GM19240 (cell line): ENCODE measurements at regions not wholly inside any gene's neighbourhood (a gene's known extent, or its start where the extent isn't known, plus 50 kb on each side); places are given as distances from the start of the nearest gene placed in this dataset.
"Not testable (repeated sequence)": the region's sequence is repeated elsewhere in the genome, so short reads cannot be mapped to it uniquely, and the experiment has no call there.

ENCODE experiments used
- DNase-seq: peaks from one replicate; pipeline ENCODE4 v3.0.0; 2011; ENCODE audit warnings: low spot score; ENCODE audit not compliant: insufficient read length

DNA sequence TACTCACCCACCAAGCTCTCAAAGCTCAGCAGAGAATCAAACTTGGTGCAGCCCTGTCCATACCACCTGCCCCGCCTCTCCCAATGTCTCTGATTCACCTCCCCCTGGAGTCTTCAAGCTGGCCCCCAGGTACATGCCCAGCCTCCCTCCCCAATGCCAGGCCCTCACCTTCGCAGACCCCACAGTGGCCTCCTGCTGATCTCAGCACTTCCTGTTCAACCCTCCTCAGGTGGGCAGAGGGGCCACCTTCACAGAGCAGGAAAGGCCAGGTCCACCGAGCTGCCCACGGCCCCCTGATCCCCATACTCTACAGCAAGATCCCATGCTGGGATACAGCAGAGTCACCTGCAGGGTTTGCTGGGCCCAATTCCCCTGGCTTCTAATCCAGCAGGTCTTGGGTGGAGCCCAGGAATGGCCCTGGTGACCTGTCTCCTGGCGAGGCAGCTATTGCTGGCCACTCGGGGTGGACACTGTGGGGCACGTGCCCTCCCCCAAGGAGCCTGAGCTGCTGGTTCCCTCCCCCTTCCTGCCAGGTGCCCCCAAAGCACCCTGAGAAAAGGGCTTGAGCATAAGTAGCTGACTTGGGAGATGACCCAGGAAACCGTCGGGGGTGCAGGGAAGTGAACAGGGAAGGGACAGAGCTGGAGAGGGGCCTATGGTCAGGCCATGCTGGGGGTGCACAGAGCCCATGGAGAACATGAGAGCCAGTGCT is 150.7 kb downstream of the BRD1 start:
- DNase-seq: no peak

GRCh38 chr22:49676230-49676629 is 151.4 kb downstream of the BRD1 start:
- DNase-seq: no peak

- no peak for DNase-seq
Measured at GRCh38 chr22:49674479-49675050, 153.1 kb downstream of the BRD1 start.

GRCh38 chr22:49673048-49673447 is 154.6 kb downstream of the BRD1 start:
- DNase-seq: no peak

DNA sequence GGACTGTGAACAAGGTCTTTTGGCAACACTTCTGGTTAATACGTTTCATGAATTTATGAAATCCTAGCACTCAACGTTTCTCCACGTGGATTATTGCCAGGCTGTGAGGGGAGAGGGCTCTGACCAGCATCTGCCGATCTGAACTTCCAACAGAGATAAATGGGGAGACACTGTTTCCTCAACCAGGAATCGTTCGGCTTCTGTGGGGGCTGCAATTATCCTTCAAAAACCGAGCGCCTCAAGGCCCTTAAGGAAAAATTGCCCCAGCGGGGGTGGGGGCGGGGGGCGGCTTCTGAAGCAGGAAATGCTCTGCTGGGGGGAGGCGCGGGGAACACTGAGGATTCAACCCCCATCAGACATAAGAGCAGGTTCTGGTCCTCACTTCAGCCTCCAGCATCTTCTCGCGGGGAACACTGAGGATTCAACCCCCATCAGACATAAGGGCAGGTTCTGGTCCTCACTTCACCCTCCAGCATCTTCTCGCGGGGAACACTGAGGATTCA is 155.6 kb downstream of the BRD1 start:
- no peak for DNase-seq

- DNase-seq: no peak
Measured at GRCh38 chr22:49671331-49672013, 156.2 kb downstream of the BRD1 start.

- DNase-seq: no peak
Measured at GRCh38 chr22:49670456-49671330, 157.0 kb downstream of the BRD1 start.

DNA sequence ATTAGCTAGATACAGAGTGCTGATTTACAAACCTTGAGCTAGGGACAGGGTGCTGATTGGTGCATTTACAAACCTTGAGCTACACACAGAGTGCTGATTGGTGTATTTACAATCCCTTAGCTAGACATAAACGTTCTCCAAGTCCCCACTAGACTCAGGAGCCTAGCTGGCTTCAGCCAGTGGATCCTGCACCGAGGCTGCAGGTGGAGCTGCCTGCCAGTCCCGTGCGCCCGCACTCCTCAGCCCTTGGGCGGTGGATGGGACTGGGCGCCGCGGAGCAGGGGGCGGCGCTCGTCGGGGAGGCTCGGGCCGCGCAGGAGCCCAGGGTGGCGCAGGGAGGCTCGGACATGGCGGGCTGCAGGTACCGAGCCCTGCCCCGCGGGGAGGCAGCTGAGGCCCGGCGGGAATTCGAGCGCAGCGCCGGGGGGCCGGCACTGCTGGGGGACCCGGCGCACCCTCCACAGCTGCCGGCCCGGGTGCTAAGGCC is 157.7 kb downstream of the BRD1 start:
- not testable (repeated sequence) for DNase-seq

DNA sequence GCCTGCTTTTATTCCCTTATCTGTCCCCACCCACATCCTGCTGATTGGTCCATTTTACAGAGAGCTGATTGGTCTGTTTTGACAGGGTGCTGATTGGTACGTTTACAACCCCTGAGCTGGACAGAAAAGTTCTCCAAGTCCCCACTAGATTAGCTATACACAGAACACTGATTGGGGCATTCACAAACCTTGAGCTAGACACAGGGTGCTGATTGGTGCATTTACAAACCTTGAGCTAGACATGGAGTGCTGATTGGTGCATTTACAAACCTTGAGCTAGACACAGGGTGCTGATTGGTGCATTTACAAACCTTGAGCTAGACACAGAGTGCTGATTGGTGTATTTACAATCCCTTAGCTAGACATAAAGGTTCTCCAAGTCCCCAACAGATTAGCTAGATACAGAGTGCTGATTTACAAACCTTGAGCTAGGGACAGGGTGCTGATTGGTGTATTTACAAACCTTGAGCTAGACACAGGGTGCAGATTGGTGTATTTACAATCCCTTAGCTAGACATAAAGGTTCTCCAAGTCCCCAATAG is 158.2 kb downstream of the BRD1 start:
- not testable (repeated sequence) for DNase-seq

GRCh38 chr22:49668402-49668801 is 159.3 kb downstream of the BRD1 start:
- DNase-seq: no peak

DNA sequence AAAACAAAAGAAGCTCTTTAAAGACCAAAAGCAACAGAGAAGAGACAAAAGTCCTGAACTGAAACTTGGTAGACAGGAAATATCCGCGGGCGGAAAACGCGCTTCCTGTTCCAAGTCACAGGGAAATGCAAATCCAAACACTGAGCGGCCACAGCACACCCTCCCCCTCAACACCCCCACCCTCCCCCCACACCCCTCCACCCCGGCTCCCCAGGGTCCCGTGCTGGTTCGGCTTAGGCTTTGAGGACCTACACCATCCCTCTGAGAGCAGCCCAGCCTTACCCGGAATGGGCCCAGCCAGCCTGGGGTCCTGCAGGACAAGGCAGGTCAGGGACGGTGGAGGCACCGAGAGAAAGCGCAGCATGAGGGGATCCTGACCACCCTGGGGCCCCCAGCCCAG is 160.4 kb downstream of the BRD1 start:
- no peak for DNase-seq

DNA sequence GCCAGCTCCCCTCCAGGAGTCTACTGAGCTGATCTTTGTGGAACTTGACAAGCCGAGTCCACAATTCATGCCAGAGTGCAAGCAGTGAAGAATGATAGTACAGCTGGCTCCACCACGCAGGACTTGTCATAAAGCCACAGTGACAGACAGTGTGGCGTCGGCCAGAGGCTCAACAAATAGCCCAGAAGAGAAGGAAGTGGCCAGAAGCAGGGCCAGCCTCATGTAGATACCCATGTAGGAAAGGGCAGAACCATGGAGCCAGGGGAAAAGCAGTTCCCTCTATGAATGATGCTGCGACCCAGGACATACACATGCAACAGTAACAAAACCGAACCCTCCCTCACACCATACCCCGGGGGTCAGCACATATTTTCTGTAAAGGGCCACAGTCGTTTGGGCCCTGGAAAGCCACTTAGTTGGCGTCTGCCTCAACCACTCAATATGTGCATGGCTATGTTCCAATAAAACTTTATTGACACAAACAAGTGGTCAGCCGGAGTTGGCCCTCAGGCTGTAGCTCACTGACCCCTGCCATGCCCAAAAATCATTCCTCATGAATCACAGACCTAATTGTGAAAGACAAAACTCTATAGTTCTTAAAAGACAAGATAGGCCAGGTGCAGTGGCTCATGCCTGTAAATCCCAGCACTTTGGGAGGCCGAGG is 161.4 kb downstream of the BRD1 start:
- DNase-seq: no peak

- DNase-seq: no peak
Measured at GRCh38 chr22:49664891-49665290, 162.8 kb downstream of the BRD1 start.

DNA sequence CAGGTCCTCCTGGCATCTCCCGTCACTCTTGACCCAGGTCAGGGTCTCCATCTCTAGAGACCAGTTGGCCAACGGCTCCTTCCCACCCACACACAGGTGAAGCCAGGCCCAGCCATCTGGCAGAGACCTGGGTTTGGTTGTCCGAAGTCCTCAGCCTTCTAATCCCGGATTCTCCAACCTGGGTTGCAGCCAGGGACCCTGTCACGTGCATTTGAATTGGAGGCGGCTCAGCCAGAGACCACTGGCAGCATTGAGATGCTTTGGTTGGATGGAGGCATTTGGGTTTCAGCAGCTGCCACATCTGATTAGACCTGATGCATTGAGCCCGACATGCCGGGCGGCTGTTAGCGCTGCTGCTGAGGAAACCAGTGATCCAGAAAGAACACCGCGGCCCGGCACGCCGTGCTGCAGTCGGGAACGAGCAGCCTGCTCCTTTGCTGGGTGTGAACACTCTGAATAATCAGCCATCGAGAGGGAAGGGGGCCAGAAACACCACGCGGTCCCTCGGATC is 163.2 kb downstream of the BRD1 start:
- no peak for DNase-seq

GRCh38 chr22:49663823-49664222 is 163.8 kb downstream of the BRD1 start:
- DNase-seq: no peak

DNA sequence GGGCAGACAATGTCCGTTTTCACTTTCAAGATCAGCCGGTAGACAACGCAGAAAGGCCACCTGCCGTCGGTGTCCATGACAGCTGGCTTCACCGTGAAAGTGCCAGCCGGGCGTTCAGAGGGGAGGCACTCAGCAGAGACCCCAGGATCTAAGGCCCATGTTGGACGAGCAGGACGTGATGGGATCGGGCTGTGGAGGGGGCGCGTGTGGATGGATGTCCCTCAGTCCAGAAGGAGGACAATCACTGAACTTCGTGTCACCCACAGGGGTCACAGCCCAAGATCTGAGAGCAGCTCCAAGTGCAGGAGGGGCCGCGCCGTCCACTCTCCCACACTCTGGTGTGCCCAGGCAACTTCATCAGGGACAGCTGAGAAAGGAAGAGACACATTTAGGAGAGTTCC is 164.4 kb downstream of the BRD1 start:
- no peak for DNase-seq

DNA sequence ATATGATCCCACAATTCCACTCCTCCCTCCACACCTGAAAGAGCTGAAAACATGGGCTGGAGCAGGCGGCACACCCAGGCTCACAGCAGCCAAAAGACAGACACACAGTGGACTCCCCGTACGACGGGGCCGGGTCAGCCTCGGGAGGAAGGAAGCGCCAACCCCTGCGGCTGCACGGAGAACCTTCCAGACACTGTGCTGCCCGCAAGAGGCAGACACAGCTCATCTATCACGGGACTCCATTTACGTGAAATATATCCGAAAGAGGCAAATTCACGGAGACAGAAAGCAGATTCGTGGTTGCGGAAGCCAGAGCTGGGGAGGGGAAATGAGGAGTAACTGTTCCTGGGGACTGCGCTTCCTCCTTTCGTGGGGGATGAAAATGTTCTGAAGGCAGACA is 165.0 kb downstream of the BRD1 start:
- DNase-seq: no peak

GRCh38 chr22:49660794-49661781 is 166.6 kb downstream of the BRD1 start:
- no peak for DNase-seq

- DNase-seq: no peak
Measured at GRCh38 chr22:49660321-49660720, 167.4 kb downstream of the BRD1 start.
